NCI-H82 (cell line): ENCODE measurements at regions not wholly inside any gene's neighbourhood (a gene's known extent, or its start where the extent isn't known, plus 50 kb on each side); places are given as distances from the start of the nearest gene placed in this dataset.
"Not testable (repeated sequence)": the region's sequence is repeated elsewhere in the genome, so short reads cannot be mapped to it uniquely, and the experiment has no call there.

Source experiments
- DNase-seq: peaks from one replicate; lab custom pipeline; 2025; lab: John Stamatoyannopoulos, UW

- DNase-seq: no peak
Observed at GRCh38 chr3:27629366-27629765, 92.8 kb downstream of the EOMES start.

GRCh38 chr3:27628026-27628750 lies 93.9 kb downstream of the EOMES start:
- DNase-seq: no peak

- no peak for DNase-seq
Observed at GRCh38 chr3:27626596-27627118, 95.5 kb downstream of the EOMES start.

GRCh38 chr3:27625864-27626263 lies 96.3 kb downstream of the EOMES start:
- DNase-seq: no peak

GRCh38 chr3:27623085-27623753 lies 98.9 kb downstream of the EOMES start:
- DNase-seq: no peak

GRCh38 chr3:27617552-27617951 lies 104.6 kb downstream of the EOMES start:
- DNase-seq: no peak

GRCh38 chr3:27616031-27616430 lies 106.1 kb downstream of the EOMES start:
- DNase-seq: no peak

- DNase-seq: no peak
Observed at GRCh38 chr3:27615555-27615954, 106.6 kb downstream of the EOMES start.

- no peak for DNase-seq
Observed at GRCh38 chr3:27614592-27614991, 107.5 kb downstream of the EOMES start.

GRCh38 chr3:27613846-27614500 lies 108.2 kb downstream of the EOMES start:
- DNase-seq: no peak

- DNase-seq: no peak
Observed at GRCh38 chr3:27610800-27611525, 111.2 kb downstream of the EOMES start.

- DNase-seq: no peak
Observed at GRCh38 chr3:27607370-27607769, 114.8 kb downstream of the EOMES start.

- DNase-seq: no peak
Observed at GRCh38 chr3:27606537-27606936, 115.6 kb downstream of the EOMES start.

GRCh38 chr3:27601311-27601710 lies 117.1 kb upstream of the SLC4A7 start:
- DNase-seq: not testable (repeated sequence)

GRCh38 chr3:27599741-27600140 lies 115.6 kb upstream of the SLC4A7 start:
- not testable (repeated sequence) for DNase-seq

- no peak for DNase-seq
Observed at GRCh38 chr3:27596921-27597320, 112.7 kb upstream of the SLC4A7 start.

GRCh38 chr3:27596334-27596841 lies 112.2 kb upstream of the SLC4A7 start:
- no peak for DNase-seq

GRCh38 chr3:27594096-27594690 lies 110.0 kb upstream of the SLC4A7 start:
- no peak for DNase-seq

GRCh38 chr3:27593173-27593572 lies 109.0 kb upstream of the SLC4A7 start:
- no peak for DNase-seq

- no peak for DNase-seq
Observed at GRCh38 chr3:27591312-27592210, 107.4 kb upstream of the SLC4A7 start.
